ENCODE measurements at regions not wholly inside any gene's neighbourhood (a gene's known extent, or its start where the extent isn't known, plus 50 kb on each side); places are given as distances from the start of the nearest gene placed in this dataset.

GRCh38 chr10:78461333-78461732 is 427.7 kb downstream of the RPS24 start:
- no peak for TF ChIP-seq POLR2A (IDR thresholded peaks at IDR 0.05)
- no peak for TF ChIP-seq CTCF (IDR thresholded peaks at IDR 0.05)

All from thyroid gland (tissue), 4 donors.